Subcutaneous abdominal adipose tissue (tissue), 5 donors: ENCODE measurements at regions not wholly inside any gene's neighbourhood (a gene's known extent, or its start where the extent isn't known, plus 50 kb on each side); places are given as distances from the start of the nearest gene placed in this dataset.

Source experiments
- H3K27ac ChIP-seq: one replicate; pipeline ENCODE4 v1.7.0; 2013; ENCODE audit warnings: low read depth, mild to moderate bottlenecking, inconsistent platforms, low read length, moderate library complexity
- H3K27me3 ChIP-seq, 5 donors: one replicate each; pipeline ENCODE4 v1.7.0; 2013; ENCODE audit warnings: low read length in 5 of 5, inconsistent platforms in 1 of 5; ENCODE audit not compliant: control insufficient read depth in 5 of 5, insufficient read depth in 4 of 5
- H3K36me3 ChIP-seq, 5 donors: one replicate each; pipeline ENCODE4 v1.7.0; 2013; ENCODE audit warnings: low read length in 5 of 5; ENCODE audit not compliant: control insufficient read depth in 5 of 5, insufficient read depth in 5 of 5
- H3K4me1 ChIP-seq, 5 donors: one replicate each; pipeline ENCODE4 v1.7.0; 2013; ENCODE audit warnings: low read length in 5 of 5, mild to moderate bottlenecking in 3 of 5, moderate library complexity in 1 of 5; ENCODE audit not compliant: control insufficient read depth in 5 of 5, insufficient read depth in 5 of 5
- H3K4me3 ChIP-seq, 5 donors: one replicate each; pipeline ENCODE4 v1.7.0; 2013; ENCODE audit warnings: low read length in 5 of 5, low read depth in 1 of 5
- H3K9ac ChIP-seq, 5 donors: one replicate each; pipeline ENCODE4 v1.7.0; 2013; ENCODE audit warnings: low read length in 5 of 5, mild to moderate bottlenecking in 4 of 5, moderate library complexity in 3 of 5
- H3K9me3 ChIP-seq, 5 donors: one replicate each; pipeline ENCODE4 v1.7.0; 2013; ENCODE audit warnings: low read length in 5 of 5; ENCODE audit not compliant: control insufficient read depth in 5 of 5
- donor health status: healthy.
- donor health status: healthy.
- donor health status: healthy.
- donor health status: healthy.
- donor health status: healthy.

GRCh38 chr5:87717761-87718160, 305.0 kb upstream of the CCNH start:
- peaks cover 0 to 14% (median 12%) of the 10 kb centered on the region in 5 donors for H3K9me3 ChIP-seq
- no peaks in the 10 kb centered on the region for H3K36me3 ChIP-seq
- no peaks in the 10 kb centered on the region for H3K4me1 ChIP-seq
- no peak overlapping the region for H3K9ac ChIP-seq
- H3K27ac ChIP-seq, result no peak overlapping the region
- no peak overlapping the region for H3K4me3 ChIP-seq
- H3K27me3 ChIP-seq, result no peaks in the 10 kb centered on the region

- peaks cover 0 to 3% (median 0%) of the 10 kb centered on the region in 5 donors for H3K27me3 ChIP-seq
- no peak overlapping the region for H3K9ac ChIP-seq
- H3K4me3 ChIP-seq, result no peak overlapping the region
- H3K36me3 ChIP-seq, result no peaks in the 10 kb centered on the region
- no peak overlapping the region for H3K27ac ChIP-seq
- H3K4me1 ChIP-seq, result no peaks in the 10 kb centered on the region
- H3K9me3 ChIP-seq, result peaks cover 0 to 5% (median 0%) of the 10 kb centered on the region in 5 donors
These were observed 293.1 kb upstream of the CCNH start for GRCh38 chr5:87705876-87706275.

GRCh38 chr5:87686975-87687374, 274.2 kb upstream of the CCNH start:
- Histone ChIP-seq H3K4me1 (no peaks in the 10 kb centered on the region), H3K4me3 (no peak overlapping the region), H3K27me3 (no peaks in the 10 kb centered on the region)

GRCh38 chr5:87686018-87686417, 273.3 kb upstream of the CCNH start:
- no peak overlapping the region for H3K27ac ChIP-seq
- no peaks in the 10 kb centered on the region for H3K4me1 ChIP-seq
- peaks cover 0 to 9% (median 0%) of the 10 kb centered on the region in 5 donors for H3K9me3 ChIP-seq
- H3K27me3 ChIP-seq, result no peaks in the 10 kb centered on the region
- H3K9ac ChIP-seq, result no peak overlapping the region
- H3K4me3 ChIP-seq, result no peak overlapping the region
- H3K36me3 ChIP-seq, result no peaks in the 10 kb centered on the region

More at GRCh38 chr5:87686975-87687374, 274.2 kb upstream of the CCNH start:
- H3K36me3 ChIP-seq, result no peaks in the 10 kb centered on the region
- H3K27ac ChIP-seq, result no peak overlapping the region
- H3K9me3 ChIP-seq, result peaks cover 0 to 9% (median 0%) of the 10 kb centered on the region in 5 donors
- H3K9ac ChIP-seq, result no peak overlapping the region

GRCh38 chr5:87674235-87674634, 261.5 kb upstream of the CCNH start:
- H3K9ac ChIP-seq, result no peak overlapping the region
- H3K36me3 ChIP-seq, result no peaks in the 10 kb centered on the region

GRCh38 chr5:87671146-87671545, 258.4 kb upstream of the CCNH start:
- H3K27ac ChIP-seq, result no peak overlapping the region
- H3K4me1 ChIP-seq, result peaks cover 0 to 3% (median 0%) of the 10 kb centered on the region in 5 donors
- no peak overlapping the region for H3K9ac ChIP-seq
- H3K27me3 ChIP-seq, result no peaks in the 10 kb centered on the region
- H3K4me3 ChIP-seq, result no peak overlapping the region
- H3K9me3 ChIP-seq, result no peaks in the 10 kb centered on the region
- H3K36me3 ChIP-seq, result no peaks in the 10 kb centered on the region

More at GRCh38 chr5:87674235-87674634, 261.5 kb upstream of the CCNH start:
- no peaks in the 10 kb centered on the region for H3K27me3 ChIP-seq
- peaks cover 0 to 3% (median 0%) of the 10 kb centered on the region in 5 donors for H3K4me1 ChIP-seq
- no peak overlapping the region for H3K4me3 ChIP-seq
- no peak overlapping the region for H3K27ac ChIP-seq
- H3K9me3 ChIP-seq, result no peaks in the 10 kb centered on the region

- Histone ChIP-seq H3K4me1 (no peaks in the 10 kb centered on the region), H3K4me3 (no peak overlapping the region), H3K27ac (no peak overlapping the region), H3K9me3 (no peaks in the 10 kb centered on the region), H3K27me3 (no peaks in the 10 kb centered on the region), H3K9ac (no peak overlapping the region), H3K36me3 (no peaks in the 10 kb centered on the region)
These were observed 252.4 kb upstream of the CCNH start for GRCh38 chr5:87665166-87665565.

GRCh38 chr5:87661784-87662566, 249.2 kb upstream of the CCNH start:
- Histone ChIP-seq H3K36me3 (no peaks in the 10 kb centered on the region), H3K27me3 (no peaks in the 10 kb centered on the region), H3K4me3 (no peak overlapping the region), H3K27ac (no peak overlapping the region), H3K4me1 (no peaks in the 10 kb centered on the region), H3K9ac (no peak overlapping the region), H3K9me3 (no peaks in the 10 kb centered on the region)

- Histone ChIP-seq H3K4me3 (no peak overlapping the region), H3K27ac (no peak overlapping the region), H3K27me3 (no peaks in the 10 kb centered on the region), H3K9me3 (no peaks in the 10 kb centered on the region), H3K4me1 (no peaks in the 10 kb centered on the region), H3K36me3 (no peaks in the 10 kb centered on the region), H3K9ac (no peak overlapping the region)
These were observed 240.5 kb upstream of the CCNH start for GRCh38 chr5:87653242-87653641.

GRCh38 chr5:87650284-87650683, 237.6 kb upstream of the CCNH start:
- Histone ChIP-seq H3K4me3 (no peak overlapping the region), H3K4me1 (no peaks in the 10 kb centered on the region), H3K9me3 (no peaks in the 10 kb centered on the region), H3K27me3 (no peaks in the 10 kb centered on the region), H3K36me3 (no peaks in the 10 kb centered on the region), H3K9ac (no peak overlapping the region), H3K27ac (no peak overlapping the region)
